ENCODE measurements at regions not wholly inside any gene's neighbourhood (a gene's known extent, or its start where the extent isn't known, plus 50 kb on each side); places are given as distances from the start of the nearest gene placed in this dataset.

GRCh38 chr4:29710519-29710918, 1009.6 kb upstream of the PCDH7 start:
- Histone ChIP-seq H3F3A (ENCODE audit: insufficient read depth, low read depth) (no peaks in the 10 kb centered on the region), H3K9me3 (ENCODE audit: insufficient read depth, low read depth) (no peaks in the 10 kb centered on the region), H3K27ac (no peak overlapping the region), H3K79me2 (ENCODE audit: low read depth) (no peaks in the 10 kb centered on the region), H3K4me3 (no peak overlapping the region), H2AFZ (no peak overlapping the region), H3K9me2 (ENCODE audit: insufficient read depth) (no peaks in the 10 kb centered on the region), H3K27me3 (ENCODE audit: insufficient read depth, low read depth) (no peaks in the 10 kb centered on the region), H4K20me1 (ENCODE audit: insufficient read depth) (no peaks in the 10 kb centered on the region), H3K4me2 (no peak overlapping the region), H3K4me1 (replicated peaks; ENCODE audit: insufficient read depth) (no peaks in the 10 kb centered on the region), H3K36me3 (ENCODE audit: low read depth) (no peaks in the 10 kb centered on the region)
- no peak for DNase-seq
- intact Hi-C loops (cut with micrococcal nuclease; ENCODE audit: unreplicated experiment) = no loop called here
- TF ChIP-seq CTCF (conservative IDR thresholded peaks at IDR 0.05) = no peak
- no peak for TF ChIP-seq EZH2 (IDR thresholded peaks at IDR 0.05; ENCODE audit: low read depth)
- BruUV-seq (replicated peaks) = no TSS peak
- ChIA-PET CTCF (no interaction called here), POLR2A (ENCODE audit: unreplicated experiment) (no interaction called here)

GRCh38 chr4:29711226-29711625, 1008.9 kb upstream of the PCDH7 start:
- no peak for DNase-seq
- Histone ChIP-seq H2AFZ (no peak overlapping the region), H3K9me3 (ENCODE audit: insufficient read depth, low read depth) (no peaks in the 10 kb centered on the region), H3K4me1 (replicated peaks; ENCODE audit: insufficient read depth) (no peaks in the 10 kb centered on the region), H3F3A (ENCODE audit: insufficient read depth, low read depth) (no peaks in the 10 kb centered on the region), H4K20me1 (ENCODE audit: insufficient read depth) (no peaks in the 10 kb centered on the region), H3K27ac (no peak overlapping the region), H3K4me2 (no peak overlapping the region), H3K9me2 (ENCODE audit: insufficient read depth) (no peaks in the 10 kb centered on the region), H3K79me2 (ENCODE audit: low read depth) (no peaks in the 10 kb centered on the region), H3K4me3 (no peak overlapping the region), H3K27me3 (ENCODE audit: insufficient read depth, low read depth) (no peaks in the 10 kb centered on the region), H3K36me3 (ENCODE audit: low read depth) (no peaks in the 10 kb centered on the region)
- CTCF ChIA-PET = no interaction called here
- intact Hi-C loops (cut with micrococcal nuclease; ENCODE audit: unreplicated experiment) = no loop called here
- no TSS peak for BruUV-seq (replicated peaks)
- POLR2A ChIA-PET (ENCODE audit: unreplicated experiment) = no interaction called here
- TF ChIP-seq CTCF (conservative IDR thresholded peaks at IDR 0.05) (no peak), EZH2 (IDR thresholded peaks at IDR 0.05; ENCODE audit: low read depth) (no peak)

GRCh38 chr4:29717287-29718057, 1002.7 kb upstream of the PCDH7 start:
- ChIA-PET POLR2A (ENCODE audit: unreplicated experiment) (no interaction called here), CTCF (no interaction called here)

More at GRCh38 chr4:29717287-29718057, 1002.7 kb upstream of the PCDH7 start:
- Histone ChIP-seq H3K4me1 (replicated peaks; ENCODE audit: insufficient read depth) (no peaks in the 10 kb centered on the region), H3K36me3 (ENCODE audit: low read depth) (no peaks in the 10 kb centered on the region), H4K20me1 (ENCODE audit: insufficient read depth) (no peaks in the 10 kb centered on the region), H3K4me3 (no peak overlapping the region), H3K27ac (no peak overlapping the region), H3K9me2 (ENCODE audit: insufficient read depth) (no peaks in the 10 kb centered on the region), H2AFZ (no peak overlapping the region), H3K4me2 (no peak overlapping the region), H3K27me3 (ENCODE audit: insufficient read depth, low read depth) (no peaks in the 10 kb centered on the region), H3F3A (ENCODE audit: insufficient read depth, low read depth) (no peaks in the 10 kb centered on the region), H3K9me3 (ENCODE audit: insufficient read depth, low read depth) (no peaks in the 10 kb centered on the region), H3K79me2 (ENCODE audit: low read depth) (no peaks in the 10 kb centered on the region)
- TF ChIP-seq CTCF (conservative IDR thresholded peaks at IDR 0.05) = no peak
- no peak for TF ChIP-seq EZH2 (IDR thresholded peaks at IDR 0.05; ENCODE audit: low read depth)
- no peak for DNase-seq
- BruUV-seq (replicated peaks) = no TSS peak
- intact Hi-C loops (cut with micrococcal nuclease; ENCODE audit: unreplicated experiment) = no loop called here
